Neuronal stem cell (in vitro differentiated cells): ENCODE measurements at regions not wholly inside any gene's neighbourhood (a gene's known extent, or its start where the extent isn't known, plus 50 kb on each side); places are given as distances from the start of the nearest gene placed in this dataset.

Experiments used
- DNase-seq: peaks from one replicate; pipeline ENCODE4 v3.0.0-alpha.2; 2013; ENCODE audit warnings: low spot score
- H2AFZ ChIP-seq: one replicate; pipeline ENCODE4 v1.6.1; 2013; ENCODE audit warnings: mild to moderate bottlenecking, low read length, inconsistent platforms
- H2AK5ac ChIP-seq: 2 replicates; pipeline ENCODE4 v1.6.1; 2013; ENCODE audit warnings: low read depth, mild to moderate bottlenecking, inconsistent platforms, low read length, moderate library complexity, mixed read lengths
- H2BK120ac ChIP-seq: 2 replicates; pipeline ENCODE4 v1.6.1; 2013; ENCODE audit warnings: low read depth, mild to moderate bottlenecking, inconsistent platforms, low read length, moderate library complexity, mixed read lengths
- H2BK12ac ChIP-seq: one replicate; pipeline ENCODE4 v1.6.1; 2013; ENCODE audit warnings: low read length, inconsistent platforms
- H2BK15ac ChIP-seq: 2 replicates; pipeline ENCODE4 v1.6.1; 2013; ENCODE audit warnings: mild to moderate bottlenecking, low read length, inconsistent platforms, mixed read lengths
- H2BK5ac ChIP-seq: one replicate; pipeline ENCODE4 v1.6.1; 2013; ENCODE audit warnings: inconsistent platforms, mild to moderate bottlenecking, low read length, moderate library complexity
- H3K14ac ChIP-seq: one replicate; pipeline ENCODE4 v1.6.1; 2013; ENCODE audit warnings: low read length, inconsistent platforms
- H3K18ac ChIP-seq: 2 replicates; pipeline ENCODE4 v1.6.1; 2013; ENCODE audit warnings: low read length, inconsistent platforms
- H3K23ac ChIP-seq: 2 replicates; pipeline ENCODE4 v1.6.1; 2013; ENCODE audit warnings: low read depth, mild to moderate bottlenecking, mixed read lengths, low read length, inconsistent platforms; ENCODE audit not compliant: poor library complexity
- H3K27ac ChIP-seq: replicated peaks from 3 replicates; pipeline ENCODE4 v1.5.1; 2013; ENCODE audit warnings: low read length, inconsistent platforms
- H3K27me3 ChIP-seq, 3 experiments: 2 replicates each; pipeline ENCODE4 v1.6.1; 2013; ENCODE audit warnings: low read length in 3 of 3, mild to moderate bottlenecking in 2 of 3, inconsistent platforms in 1 of 3, low read depth in 1 of 3, mixed read lengths in 1 of 3, moderate library complexity in 1 of 3; ENCODE audit not compliant: control insufficient read depth in 3 of 3, insufficient read depth in 3 of 3
- H3K36me3 ChIP-seq, 2 donors: replicated peaks in 1 of 2; 2 replicates each; pipeline ENCODE4 v1.6.1; 2013; ENCODE audit warnings: low read length in 2 of 2; ENCODE audit not compliant: control insufficient read depth in 2 of 2, insufficient read depth in 2 of 2
- H3K4ac ChIP-seq: 2 replicates; pipeline ENCODE4 v1.6.1; 2013; ENCODE audit warnings: inconsistent platforms, mild to moderate bottlenecking, low read length, moderate library complexity
- H3K4me1 ChIP-seq, 2 donors: 1 replicate in 1 of 2; 2 replicates in 1 of 2; pipeline ENCODE4 v1.6.1; 2013; ENCODE audit warnings: low read length in 2 of 2, low read depth in 1 of 2; ENCODE audit not compliant: control insufficient read depth in 2 of 2, insufficient read depth in 1 of 2
- H3K4me2 ChIP-seq: one replicate; pipeline ENCODE4 v1.6.1; 2013; ENCODE audit warnings: mild to moderate bottlenecking, low read length, inconsistent platforms; ENCODE audit not compliant: insufficient read depth, poor library complexity, severe bottlenecking
- H3K4me3 ChIP-seq, 2 donors: 2 replicates each; pipeline ENCODE4 v1.5.1; 2013; ENCODE audit warnings: low read length in 2 of 2, mild to moderate bottlenecking in 2 of 2, inconsistent platforms in 1 of 2, moderate library complexity in 1 of 2
- H3K79me1 ChIP-seq: one replicate; pipeline ENCODE4 v1.6.1; 2013; ENCODE audit warnings: low read depth, mild to moderate bottlenecking, inconsistent platforms, low read length, moderate library complexity
- H3K9ac ChIP-seq: one replicate; pipeline ENCODE4 v1.6.1; 2013; ENCODE audit warnings: mild to moderate bottlenecking, low read depth, low read length, inconsistent platforms; ENCODE audit not compliant: poor library complexity
- H3K9me3 ChIP-seq, 2 donors: replicated peaks in 1 of 2; 2 replicates each; pipeline versions ENCODE3 to v1.6.1; 2013; ENCODE audit warnings: low read length in 2 of 2, mild to moderate bottlenecking in 2 of 2, inconsistent platforms in 1 of 2, low read depth in 1 of 2, mixed read lengths in 1 of 2, moderate library complexity in 1 of 2; ENCODE audit not compliant: control insufficient read depth in 2 of 2, insufficient read depth in 1 of 2
- H4K8ac ChIP-seq: one replicate; pipeline ENCODE4 v1.6.1; 2013; ENCODE audit warnings: low read depth, mild to moderate bottlenecking, inconsistent platforms, low read length, moderate library complexity
- H4K91ac ChIP-seq: one replicate; pipeline ENCODE4 v1.6.1; 2013; ENCODE audit warnings: low read length, low read depth, mild to moderate bottlenecking, inconsistent platforms; ENCODE audit not compliant: poor library complexity
- WGBS, 2 donors: extraction: QIAGEN DNeasy Blood & Tissue Kit; methylation state at CpG; one replicate each; pipeline ENCODE4 v1.1.7; 2013; ENCODE audit warnings: missing lambda C conversion rate in 2 of 2, mixed read lengths in 1 of 2; ENCODE audit not compliant: insufficient read length in 2 of 2, insufficient replicate concordance in 1 of 2; ENCODE audit errors: extremely low coverage in 2 of 2; 5-methylcytosine and 5-hydroxymethylcytosine counted together

- Histone ChIP-seq H3K27ac (peak overlapping the region; percentile 50), H3K18ac (no peak overlapping the region), H3K27me3 (no peaks in the 10 kb centered on the region), H3K9ac (no peak overlapping the region), H3K4me1 (peaks cover 4 to 19% of the 10 kb centered on the region in 2 donors), H3K4me2 (no peak overlapping the region), H3K23ac (no peak overlapping the region), H2AK5ac (no peak overlapping the region), H3K14ac (no peak overlapping the region), H3K79me1 (no peaks in the 10 kb centered on the region), H3K4me3 (peak overlapping the region in 1 of 2 donors; percentile 42), H3K9me3 (no peaks in the 10 kb centered on the region), H2AFZ (peak overlapping the region; percentile 12), H2BK15ac (no peak overlapping the region), H4K8ac (no peak overlapping the region), H3K36me3 (no peaks in the 10 kb centered on the region), H3K4ac (no peak overlapping the region), H2BK5ac (no peak overlapping the region), H2BK120ac (no peak overlapping the region), H4K91ac (no peak overlapping the region), H2BK12ac (no peak overlapping the region)
- DNase-seq = no peak
- WGBS, 2 donors = no CpG with 5 or more reads among the region's 7 CpGs
Observed at GRCh38 chrX:13164611-13165010, 120.2 kb upstream of the FAM9C start.

- H2AFZ ChIP-seq = no peak overlapping the region
- no peak overlapping the region for H4K91ac ChIP-seq
- H3K4me3 ChIP-seq = no peak overlapping the region
- no peak overlapping the region for H3K23ac ChIP-seq
- no peak overlapping the region for H2AK5ac ChIP-seq
- H2BK5ac ChIP-seq = no peak overlapping the region
- no peak for DNase-seq
- H2BK120ac ChIP-seq = no peak overlapping the region
- H3K4me1 ChIP-seq = peaks cover 4 to 19% of the 10 kb centered on the region in 2 donors
- H3K9me3 ChIP-seq = no peaks in the 10 kb centered on the region
- no peak overlapping the region for H3K9ac ChIP-seq
- no peak overlapping the region for H3K4ac ChIP-seq
- no peaks in the 10 kb centered on the region for H3K79me1 ChIP-seq
- H3K14ac ChIP-seq = no peak overlapping the region
- no CpG with 5 or more reads among the region's 4 CpGs for WGBS, 2 donors
- no peaks in the 10 kb centered on the region for H3K36me3 ChIP-seq
- no peak overlapping the region for H3K27ac ChIP-seq
- no peak overlapping the region for H3K4me2 ChIP-seq
- no peak overlapping the region for H2BK15ac ChIP-seq
- no peak overlapping the region for H2BK12ac ChIP-seq
- H4K8ac ChIP-seq = no peak overlapping the region
- no peak overlapping the region for H3K18ac ChIP-seq
- H3K27me3 ChIP-seq = no peaks in the 10 kb centered on the region
Observed at GRCh38 chrX:13162772-13163410, 118.5 kb upstream of the FAM9C start.

- no peak overlapping the region for H2BK120ac ChIP-seq
- H3K4me1 ChIP-seq = peaks cover 0 to 2% of the 10 kb centered on the region in 2 donors
- no peak overlapping the region for H3K18ac ChIP-seq
- H2BK12ac ChIP-seq = no peak overlapping the region
- peaks cover 0 to 3% of the 10 kb centered on the region in 2 donors for H3K9me3 ChIP-seq
- H3K4ac ChIP-seq = no peak overlapping the region
- H2AK5ac ChIP-seq = no peak overlapping the region
- DNase-seq = no peak
- no peak overlapping the region for H2AFZ ChIP-seq
- H3K9ac ChIP-seq = no peak overlapping the region
- no peaks in the 10 kb centered on the region for H3K27me3 ChIP-seq
- H3K23ac ChIP-seq = no peak overlapping the region
- no peaks in the 10 kb centered on the region for H3K79me1 ChIP-seq
- no peak overlapping the region for H2BK5ac ChIP-seq
- no peak overlapping the region for H2BK15ac ChIP-seq
- no peaks in the 10 kb centered on the region for H3K36me3 ChIP-seq
- H4K8ac ChIP-seq = no peak overlapping the region
- no peak overlapping the region for H3K27ac ChIP-seq
- no peak overlapping the region for H3K4me2 ChIP-seq
- H3K14ac ChIP-seq = no peak overlapping the region
- H4K91ac ChIP-seq = no peak overlapping the region
- no peak overlapping the region for H3K4me3 ChIP-seq
Observed at GRCh38 chrX:13159886-13160285, 115.5 kb upstream of the FAM9C start.

GRCh38 chrX:13158911-13159310, 114.5 kb upstream of the FAM9C start:
- peaks cover 0 to 6% of the 10 kb centered on the region in 2 donors for H3K9me3 ChIP-seq
- no peaks in the 10 kb centered on the region for H3K79me1 ChIP-seq
- H3K4me3 ChIP-seq = no peak overlapping the region

More at GRCh38 chrX:13158911-13159310, 114.5 kb upstream of the FAM9C start:
- no peak overlapping the region for H3K9ac ChIP-seq
- no peak overlapping the region for H2BK12ac ChIP-seq
- H3K36me3 ChIP-seq = no peaks in the 10 kb centered on the region
- H2BK5ac ChIP-seq = no peak overlapping the region
- no peaks in the 10 kb centered on the region for H3K27me3 ChIP-seq
- H3K27ac ChIP-seq = no peak overlapping the region
- H3K18ac ChIP-seq = no peak overlapping the region
- H3K14ac ChIP-seq = no peak overlapping the region
- no peak for DNase-seq
- no peak overlapping the region for H2AK5ac ChIP-seq
- H4K91ac ChIP-seq = no peak overlapping the region
- H3K4ac ChIP-seq = no peak overlapping the region
- no peak overlapping the region for H2BK120ac ChIP-seq
- no peak overlapping the region for H4K8ac ChIP-seq
- H3K4me1 ChIP-seq = no peaks in the 10 kb centered on the region
- no peak overlapping the region for H2AFZ ChIP-seq
- H3K4me2 ChIP-seq = no peak overlapping the region
- H3K23ac ChIP-seq = no peak overlapping the region
- no peak overlapping the region for H2BK15ac ChIP-seq
